ENCODE measurements at regions not wholly inside any gene's neighbourhood (a gene's known extent, or its start where the extent isn't known, plus 50 kb on each side); places are given as distances from the start of the nearest gene placed in this dataset.

DNA sequence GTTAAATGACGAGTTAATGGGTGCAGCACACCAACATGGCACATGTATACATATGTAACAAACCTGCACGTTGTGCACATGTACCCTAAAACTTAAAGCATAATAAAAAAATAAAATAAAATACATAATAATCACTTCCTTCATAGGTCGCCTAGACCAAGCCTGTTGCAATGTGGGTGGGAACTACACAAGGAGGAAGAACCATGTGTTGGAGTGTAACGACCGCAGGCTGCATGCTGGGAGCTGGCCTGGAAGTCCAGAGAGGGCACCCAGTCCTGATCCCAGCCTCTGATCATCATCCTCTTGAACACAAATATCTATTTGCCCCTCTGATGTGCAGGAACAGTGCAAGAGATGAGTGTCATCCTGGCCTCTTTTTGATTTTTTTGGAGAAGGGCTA lies 224.7 kb upstream of the ASIC2 start:
- TF ChIP-seq, protein P1, sequence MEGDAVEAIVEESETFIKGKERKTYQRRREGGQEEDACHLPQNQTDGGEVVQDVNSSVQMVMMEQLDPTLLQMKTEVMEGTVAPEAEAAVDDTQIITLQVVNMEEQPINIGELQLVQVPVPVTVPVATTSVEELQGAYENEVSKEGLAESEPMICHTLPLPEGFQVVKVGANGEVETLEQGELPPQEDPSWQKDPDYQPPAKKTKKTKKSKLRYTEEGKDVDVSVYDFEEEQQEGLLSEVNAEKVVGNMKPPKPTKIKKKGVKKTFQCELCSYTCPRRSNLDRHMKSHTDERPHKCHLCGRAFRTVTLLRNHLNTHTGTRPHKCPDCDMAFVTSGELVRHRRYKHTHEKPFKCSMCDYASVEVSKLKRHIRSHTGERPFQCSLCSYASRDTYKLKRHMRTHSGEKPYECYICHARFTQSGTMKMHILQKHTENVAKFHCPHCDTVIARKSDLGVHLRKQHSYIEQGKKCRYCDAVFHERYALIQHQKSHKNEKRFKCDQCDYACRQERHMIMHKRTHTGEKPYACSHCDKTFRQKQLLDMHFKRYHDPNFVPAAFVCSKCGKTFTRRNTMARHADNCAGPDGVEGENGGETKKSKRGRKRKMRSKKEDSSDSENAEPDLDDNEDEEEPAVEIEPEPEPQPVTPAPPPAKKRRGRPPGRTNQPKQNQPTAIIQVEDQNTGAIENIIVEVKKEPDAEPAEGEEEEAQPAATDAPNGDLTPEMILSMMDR (conservative IDR thresholded peaks at IDR 0.05): no peak
- TF ChIP-seq ZFX (IDR thresholded peaks at IDR 0.05): no peak
- no peak overlapping the region for H3K27ac ChIP-seq

DNA sequence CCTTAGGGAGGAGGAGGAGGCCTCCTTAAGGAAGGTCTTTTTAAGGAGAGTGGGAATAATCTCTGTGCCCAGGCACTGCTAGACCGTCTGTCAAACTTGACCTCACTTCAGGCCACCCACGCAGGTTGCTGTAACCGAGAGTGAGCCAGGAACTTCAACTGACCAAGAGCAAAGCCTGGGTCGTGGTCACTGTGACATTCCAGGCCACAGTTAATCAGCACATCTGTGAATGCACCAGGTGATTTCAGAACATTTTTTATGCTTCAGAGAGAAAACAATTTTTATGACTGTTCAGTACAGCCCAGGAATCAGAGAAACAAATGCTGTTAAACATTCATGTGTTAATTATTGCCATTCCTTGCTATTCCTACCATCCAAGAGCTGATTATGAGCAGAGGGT lies 226.6 kb upstream of the ASIC2 start:
- TF ChIP-seq, protein P1 (conservative IDR thresholded peaks at IDR 0.05): no peak
- TF ChIP-seq ZFX (IDR thresholded peaks at IDR 0.05): no peak
- no peak overlapping the region for H3K27ac ChIP-seq

- H3K27ac ChIP-seq: no peak overlapping the region
- no peak for TF ChIP-seq ZFX (IDR thresholded peaks at IDR 0.05)
- TF ChIP-seq, protein P1 (conservative IDR thresholded peaks at IDR 0.05): peak; percentile 92
Measured at GRCh38 chr17:33520426-33521330, 227.6 kb upstream of the ASIC2 start.

DNA sequence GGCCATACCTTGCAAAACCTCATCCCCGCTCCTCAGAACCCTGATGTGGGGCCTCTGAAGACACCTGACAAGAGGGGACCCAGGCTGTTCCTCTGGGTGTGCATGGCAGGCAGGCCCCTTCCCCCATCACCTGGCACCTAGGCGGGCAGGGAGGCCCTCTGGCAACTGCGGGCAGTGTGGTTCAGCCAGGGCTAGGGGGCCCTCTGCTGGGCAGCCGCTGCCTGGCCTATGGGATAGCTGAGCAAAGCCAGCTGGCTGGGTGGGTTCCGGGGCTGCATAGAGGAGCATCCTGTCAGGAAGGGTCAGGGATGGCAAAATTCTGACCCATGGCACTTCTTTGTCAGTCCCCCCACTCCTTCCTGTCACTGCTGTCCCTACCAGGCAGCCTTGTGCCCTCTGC lies 228.7 kb upstream of the ASIC2 start:
- TF ChIP-seq, protein P1 (conservative IDR thresholded peaks at IDR 0.05): peak; percentile 47
- TF ChIP-seq ZFX (IDR thresholded peaks at IDR 0.05): no peak
- H3K27ac ChIP-seq: no peak overlapping the region

DNA sequence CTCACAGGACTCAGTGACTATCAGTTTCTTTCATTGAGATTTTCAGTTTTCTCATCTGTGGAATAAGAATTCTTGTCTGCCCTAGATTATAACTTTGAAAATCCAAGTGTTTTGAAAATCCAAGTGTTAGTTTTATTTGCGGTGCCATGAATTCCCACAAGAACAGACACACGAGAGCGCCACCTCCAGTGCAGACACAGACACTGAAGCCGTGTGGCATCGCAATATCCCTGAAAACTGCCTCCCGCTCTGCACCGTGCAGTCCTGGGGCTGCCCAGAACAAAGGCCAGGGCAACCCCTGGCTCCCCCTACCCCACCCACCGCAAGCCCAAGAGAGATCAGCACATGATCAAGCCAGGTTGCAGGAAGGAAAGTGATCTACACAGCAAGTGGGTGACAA lies 229.5 kb upstream of the ASIC2 start:
- no peak for TF ChIP-seq ZFX (IDR thresholded peaks at IDR 0.05)
- TF ChIP-seq, protein P1 (conservative IDR thresholded peaks at IDR 0.05): no peak
- no peak overlapping the region for H3K27ac ChIP-seq

DNA sequence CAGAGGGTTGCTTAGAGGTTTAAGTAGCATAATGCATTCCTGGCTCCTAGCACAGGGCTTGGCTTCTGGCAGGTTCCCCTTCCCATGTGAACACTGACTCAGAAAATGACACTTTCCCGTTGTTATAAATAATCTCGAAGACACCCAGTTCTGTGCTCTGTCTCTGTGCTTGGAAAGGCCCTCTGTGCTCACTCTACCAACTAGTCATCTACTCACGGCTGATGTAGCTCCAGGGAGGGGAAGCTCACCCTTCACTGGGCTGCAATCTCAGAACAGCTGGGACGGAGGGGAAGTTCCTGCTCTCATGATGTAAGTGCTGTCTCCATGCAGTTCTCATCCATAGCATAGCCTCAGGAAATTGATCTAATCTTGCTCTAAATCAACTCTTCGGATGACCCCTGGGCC lies 230.5 kb upstream of the ASIC2 start:
- no peak overlapping the region for H3K27ac ChIP-seq
- TF ChIP-seq ZFX (IDR thresholded peaks at IDR 0.05): no peak
- TF ChIP-seq, protein P1 (conservative IDR thresholded peaks at IDR 0.05): no peak

DNA sequence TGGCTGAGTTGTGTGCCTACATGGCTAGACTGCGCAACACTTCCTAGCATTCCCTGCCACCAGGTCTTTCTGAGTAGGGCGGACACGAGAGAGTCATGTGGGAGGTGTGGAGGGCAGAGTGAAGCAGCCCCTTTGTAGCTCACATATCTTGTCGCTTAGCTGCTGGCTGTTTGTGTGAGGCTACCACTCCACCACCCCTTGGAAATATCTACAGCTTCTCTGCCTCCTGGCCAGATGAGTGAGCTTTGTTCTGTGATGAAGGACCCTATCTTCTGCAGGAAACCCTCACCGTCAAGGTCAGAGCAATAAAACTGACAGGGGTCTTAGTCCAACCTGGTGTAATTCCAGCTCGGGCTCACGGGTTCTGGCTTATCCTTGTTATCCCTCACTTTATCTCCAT lies 232.1 kb upstream of the ASIC2 start:
- TF ChIP-seq, protein P1 (conservative IDR thresholded peaks at IDR 0.05): no peak
- no peak for TF ChIP-seq ZFX (IDR thresholded peaks at IDR 0.05)
- no peak overlapping the region for H3K27ac ChIP-seq
